Astrocyte (in vitro differentiated cells and primary cell): ENCODE measurements at regions not wholly inside any gene's neighbourhood (a gene's known extent, or its start where the extent isn't known, plus 50 kb on each side); places are given as distances from the start of the nearest gene placed in this dataset.

Experiments used
- DNase-seq: peaks from one replicate; pipeline ENCODE4 v3.0.0-alpha.2; 2010; ENCODE audit warnings: low read depth
- FAIRE-seq: peaks from 2 replicates; lab custom pipeline; 2011; peaks lifted over from hg19 to GRCh38; lab: Jason Lieb, UNC
- H2AFZ ChIP-seq: 2 replicates; pipeline ENCODE4 v1.6.0; 2012; ENCODE audit warnings: low read depth, low read length, inconsistent platforms
- H3K27ac ChIP-seq: 2 replicates; pipeline ENCODE4 v1.5.1; 2011; ENCODE audit warnings: low read depth, low read length, inconsistent platforms
- H3K27me3 ChIP-seq: 2 replicates; pipeline ENCODE4 v1.6.0; 2011; ENCODE audit warnings: low read length, inconsistent platforms; ENCODE audit not compliant: insufficient read depth
- H3K36me3 ChIP-seq: 2 replicates; pipeline ENCODE4 v1.5.1; 2011; ENCODE audit warnings: low read length, inconsistent platforms; ENCODE audit not compliant: insufficient read depth
- H3K4me1 ChIP-seq: 2 replicates; pipeline ENCODE4 v1.5.1; 2011; ENCODE audit warnings: low read length, inconsistent platforms; ENCODE audit not compliant: insufficient read depth
- H3K4me2 ChIP-seq: 2 replicates; pipeline ENCODE4 v1.6.0; 2012; ENCODE audit warnings: low read length, inconsistent platforms
- H3K4me3 ChIP-seq: 2 replicates; pipeline ENCODE4 v1.5.1; 2011; ENCODE audit warnings: low read depth, mild to moderate bottlenecking, low read length, inconsistent platforms; ENCODE audit not compliant: insufficient read depth
- H3K79me2 ChIP-seq: 2 replicates; pipeline ENCODE4 v1.6.0; 2012; ENCODE audit warnings: mild to moderate bottlenecking, low read length, inconsistent platforms; ENCODE audit not compliant: insufficient read depth
- H3K9ac ChIP-seq: 2 replicates; pipeline ENCODE4 v1.6.0; 2012; ENCODE audit warnings: mild to moderate bottlenecking, low read length, inconsistent platforms
- H3K9me3 ChIP-seq: 2 replicates; pipeline ENCODE4 v1.5.1; 2012; ENCODE audit warnings: low read depth, mild to moderate bottlenecking, low read length, inconsistent platforms; ENCODE audit not compliant: insufficient read depth
- H4K20me1 ChIP-seq: 2 replicates; pipeline ENCODE4 v1.6.0; 2012; ENCODE audit warnings: low read length, inconsistent platforms; ENCODE audit not compliant: insufficient read depth
- H3K27ac Mint-ChIP-seq: one replicate; pipeline ENCODE4 v1.8.0; 2021; ENCODE audit warnings: mild to moderate bottlenecking, mixed read lengths; ENCODE audit not compliant: unreplicated experiment
- H3K27me3 Mint-ChIP-seq: one replicate; pipeline ENCODE4 v1.8.0; 2021; ENCODE audit warnings: low read depth, mixed read lengths; ENCODE audit not compliant: unreplicated experiment
- H3K36me3 Mint-ChIP-seq: one replicate; pipeline ENCODE4 v1.8.0; 2021; ENCODE audit warnings: low read depth, mixed read lengths; ENCODE audit not compliant: unreplicated experiment
- H3K4me1 Mint-ChIP-seq: one replicate; pipeline ENCODE4 v1.8.0; 2021; ENCODE audit warnings: low read depth, mixed read lengths; ENCODE audit not compliant: unreplicated experiment
- H3K4me3 Mint-ChIP-seq: one replicate; pipeline ENCODE4 v1.8.0; 2021; ENCODE audit warnings: mild to moderate bottlenecking, moderate library complexity, mixed read lengths; ENCODE audit not compliant: unreplicated experiment
- H3K9me3 Mint-ChIP-seq: one replicate; pipeline ENCODE4 v1.8.0; 2021; ENCODE audit warnings: mild to moderate bottlenecking, mixed read lengths; ENCODE audit not compliant: unreplicated experiment
- CTCF ChIP-seq: IDR thresholded peaks from 2 replicates; pipeline ENCODE4 v1.5.1; 2011; ENCODE audit warnings: low read depth, mild to moderate bottlenecking, inconsistent platforms, low read length, moderate library complexity; ENCODE audit not compliant: insufficient read depth
- EZH2 ChIP-seq: IDR thresholded peaks from 2 replicates; pipeline ENCODE4 v1.6.1; 2012; ENCODE audit warnings: mild to moderate bottlenecking, low read length, inconsistent platforms; ENCODE audit not compliant: insufficient read depth

GRCh38 chr14:83163016-83163415 is 1629.4 kb upstream of the SEL1L start:
- peaks cover 17% of the 10 kb centered on the region for H3K4me1 Mint-ChIP-seq
- H3K4me2 ChIP-seq: peak overlapping the region; percentile 20
- H4K20me1 ChIP-seq: no peaks in the 10 kb centered on the region
- H3K27me3 ChIP-seq: no peaks in the 10 kb centered on the region
- H3K9me3 ChIP-seq: no peaks in the 10 kb centered on the region
- no peak overlapping the region for H3K27ac Mint-ChIP-seq
- H3K27me3 Mint-ChIP-seq: no peaks in the 10 kb centered on the region
- no peaks in the 10 kb centered on the region for H3K36me3 ChIP-seq
- H2AFZ ChIP-seq: no peak overlapping the region
- H3K36me3 Mint-ChIP-seq: no peaks in the 10 kb centered on the region
- no peak overlapping the region for H3K4me3 Mint-ChIP-seq
- H3K4me1 ChIP-seq: peaks cover 9% of the 10 kb centered on the region
- no peaks in the 10 kb centered on the region for H3K9me3 Mint-ChIP-seq
- FAIRE-seq (no peak), DNase-seq (no peak)
- H3K79me2 ChIP-seq: no peaks in the 10 kb centered on the region
- no peak overlapping the region for H3K27ac ChIP-seq
- no peak overlapping the region for H3K9ac ChIP-seq
- TF ChIP-seq CTCF: no peak
- TF ChIP-seq EZH2: no peak
- no peak overlapping the region for H3K4me3 ChIP-seq

- Histone ChIP-seq H3K4me2 (no peak overlapping the region), H3K4me3 (no peak overlapping the region), H3K79me2 (no peaks in the 10 kb centered on the region), H3K9ac (no peak overlapping the region), H3K36me3 (no peaks in the 10 kb centered on the region), H4K20me1 (no peaks in the 10 kb centered on the region), H3K9me3 (no peaks in the 10 kb centered on the region), H3K27ac (no peak overlapping the region), H3K4me1 (peaks cover 9% of the 10 kb centered on the region), H3K27me3 (no peaks in the 10 kb centered on the region), H2AFZ (no peak overlapping the region)
- no peaks in the 10 kb centered on the region for H3K36me3 Mint-ChIP-seq
- TF ChIP-seq EZH2: no peak
- no peak for TF ChIP-seq CTCF
- FAIRE-seq (no peak), DNase-seq (peak; percentile 43)
- H3K27me3 Mint-ChIP-seq: no peaks in the 10 kb centered on the region
- no peaks in the 10 kb centered on the region for H3K9me3 Mint-ChIP-seq
- peaks cover 17% of the 10 kb centered on the region for H3K4me1 Mint-ChIP-seq
- no peak overlapping the region for H3K27ac Mint-ChIP-seq
- H3K4me3 Mint-ChIP-seq: no peak overlapping the region
Observed at GRCh38 chr14:83164016-83164415, 1630.4 kb upstream of the SEL1L start.

GRCh38 chr14:83164591-83164990 is 1630.9 kb upstream of the SEL1L start:
- H2AFZ ChIP-seq: no peak overlapping the region
- no peak overlapping the region for H3K4me2 ChIP-seq
- peaks cover 9% of the 10 kb centered on the region for H3K4me1 ChIP-seq
- no peaks in the 10 kb centered on the region for H3K9me3 ChIP-seq
- no peak for TF ChIP-seq EZH2
- no peak for TF ChIP-seq CTCF
- Mint-ChIP-seq H3K27ac (no peak overlapping the region), H3K4me1 (peaks cover 17% of the 10 kb centered on the region), H3K36me3 (no peaks in the 10 kb centered on the region), H3K4me3 (no peak overlapping the region), H3K9me3 (no peaks in the 10 kb centered on the region), H3K27me3 (no peaks in the 10 kb centered on the region)
- H3K36me3 ChIP-seq: no peaks in the 10 kb centered on the region
- DNase-seq (no peak), FAIRE-seq (no peak)
- no peaks in the 10 kb centered on the region for H4K20me1 ChIP-seq
- no peaks in the 10 kb centered on the region for H3K79me2 ChIP-seq
- no peak overlapping the region for H3K4me3 ChIP-seq
- no peak overlapping the region for H3K27ac ChIP-seq
- H3K9ac ChIP-seq: no peak overlapping the region
- H3K27me3 ChIP-seq: no peaks in the 10 kb centered on the region
